Large intestine (tissue), 3 donors: ENCODE measurements at regions not wholly inside any gene's neighbourhood (a gene's known extent, or its start where the extent isn't known, plus 50 kb on each side); places are given as distances from the start of the nearest gene placed in this dataset.

Source experiments
- DNase-seq, 2 donors: peaks; one replicate each; pipeline versions ENCODE4 v3.0.0 to v3.0.0-alpha.2; 2013
- H3K27ac ChIP-seq: one replicate; pipeline ENCODE4 v1.5.1; 2013; ENCODE audit warnings: low read length
- H3K27me3 ChIP-seq: 2 replicates; pipeline ENCODE4 v1.6.1; 2013; ENCODE audit warnings: low read length; ENCODE audit not compliant: control insufficient read depth, insufficient read depth
- H3K36me3 ChIP-seq: 2 replicates; pipeline ENCODE4 v1.6.1; 2013; ENCODE audit warnings: low read length; ENCODE audit not compliant: control insufficient read depth, insufficient read depth
- H3K4me1 ChIP-seq: one replicate; pipeline ENCODE4 v1.6.1; 2013; ENCODE audit warnings: low read length; ENCODE audit not compliant: control insufficient read depth, insufficient read depth
- H3K4me3 ChIP-seq: one replicate; pipeline ENCODE4 v1.5.1; 2013; ENCODE audit warnings: low read length
- H3K9me3 ChIP-seq: one replicate; pipeline ENCODE4 v1.6.1; 2013; ENCODE audit warnings: mild to moderate bottlenecking, low read depth, low read length, moderate library complexity; ENCODE audit not compliant: control insufficient read depth
- WGBS: methylation state at CpG from one replicate; pipeline ENCODE4 v1.1.5; 2013; ENCODE audit warnings: low lambda C conversion rate; ENCODE audit not compliant: insufficient coverage; 5-methylcytosine and 5-hydroxymethylcytosine counted together

- no peaks in the 10 kb centered on the region for H3K36me3 ChIP-seq
- no peak overlapping the region for H3K27ac ChIP-seq
- no peaks in the 10 kb centered on the region for H3K27me3 ChIP-seq
- H3K4me1 ChIP-seq = peaks cover 8% of the 10 kb centered on the region
- H3K9me3 ChIP-seq = no peaks in the 10 kb centered on the region
- DNase-seq = no peak
- no peak overlapping the region for H3K4me3 ChIP-seq
Measured at GRCh38 chr14:54170301-54170700, 213.7 kb upstream of the BMP4 start.

- WGBS = no CpG with 5 or more reads among the region's 3 CpGs
- no peaks in the 10 kb centered on the region for H3K36me3 ChIP-seq
Measured at GRCh38 chr14:54172114-54172513, 215.5 kb upstream of the BMP4 start.

GRCh38 chr14:54172562-54172961, 215.9 kb upstream of the BMP4 start:
- H3K4me1 ChIP-seq = peaks cover 22% of the 10 kb centered on the region
- no peak for DNase-seq
- H3K36me3 ChIP-seq = no peaks in the 10 kb centered on the region
- 100% methylated on average over 1 of the region's 3 CpGs for WGBS
- no peaks in the 10 kb centered on the region for H3K9me3 ChIP-seq
- H3K27me3 ChIP-seq = no peaks in the 10 kb centered on the region
- no peak overlapping the region for H3K4me3 ChIP-seq
- no peak overlapping the region for H3K27ac ChIP-seq

More at GRCh38 chr14:54172114-54172513, 215.5 kb upstream of the BMP4 start:
- Histone ChIP-seq H3K27ac (no peak overlapping the region), H3K27me3 (no peaks in the 10 kb centered on the region), H3K9me3 (no peaks in the 10 kb centered on the region), H3K4me3 (no peak overlapping the region), H3K4me1 (peaks cover 18% of the 10 kb centered on the region)
- no peak for DNase-seq

GRCh38 chr14:54173802-54174201, 217.2 kb upstream of the BMP4 start:
- no peaks in the 10 kb centered on the region for H3K27me3 ChIP-seq
- peaks cover 35% of the 10 kb centered on the region for H3K4me1 ChIP-seq
- H3K27ac ChIP-seq = no peak overlapping the region
- DNase-seq = no peak
- WGBS = 78% methylated on average over 1 of the region's 2 CpGs
- H3K9me3 ChIP-seq = no peaks in the 10 kb centered on the region
- H3K4me3 ChIP-seq = no peak overlapping the region
- no peaks in the 10 kb centered on the region for H3K36me3 ChIP-seq

- Histone ChIP-seq H3K27me3 (no peaks in the 10 kb centered on the region), H3K4me1 (peaks cover 38% of the 10 kb centered on the region), H3K36me3 (no peaks in the 10 kb centered on the region), H3K9me3 (no peaks in the 10 kb centered on the region), H3K27ac (no peak overlapping the region), H3K4me3 (no peak overlapping the region)
- DNase-seq = peak in 1 of 2 donors; percentile 12
- no CpG with 5 or more reads among the region's 1 CpG for WGBS
Measured at GRCh38 chr14:54174457-54174856, 217.8 kb upstream of the BMP4 start.

- H3K9me3 ChIP-seq = no peaks in the 10 kb centered on the region
- H3K4me3 ChIP-seq = no peak overlapping the region
- 29% methylated on average over 1 of the region's 4 CpGs for WGBS
- H3K27ac ChIP-seq = no peak overlapping the region
- no peaks in the 10 kb centered on the region for H3K36me3 ChIP-seq
- H3K27me3 ChIP-seq = no peaks in the 10 kb centered on the region
- peak; percentile 66 to 74 for DNase-seq
- H3K4me1 ChIP-seq = peaks cover 38% of the 10 kb centered on the region
Measured at GRCh38 chr14:54175298-54175942, 218.8 kb upstream of the BMP4 start.

GRCh38 chr14:54177019-54177418, 219.8 kb upstream of the CDKN3 start:
- H3K4me3 ChIP-seq = no peak overlapping the region
- H3K27me3 ChIP-seq = no peaks in the 10 kb centered on the region
- H3K27ac ChIP-seq = no peak overlapping the region
- 66% methylated on average over 2 of the region's 3 CpGs for WGBS
- H3K36me3 ChIP-seq = no peaks in the 10 kb centered on the region
- peaks cover 38% of the 10 kb centered on the region for H3K4me1 ChIP-seq
- no peaks in the 10 kb centered on the region for H3K9me3 ChIP-seq
- no peak for DNase-seq

- Histone ChIP-seq H3K4me1 (peaks cover 38% of the 10 kb centered on the region), H3K9me3 (no peaks in the 10 kb centered on the region), H3K27ac (peak overlapping the region; percentile 62), H3K27me3 (no peaks in the 10 kb centered on the region), H3K4me3 (no peak overlapping the region), H3K36me3 (no peaks in the 10 kb centered on the region)
- 0% methylated on average over 1 of the region's 9 CpGs for WGBS
- DNase-seq = peak; percentile 54 to 84
Measured at GRCh38 chr14:54177641-54178621, 218.9 kb upstream of the CDKN3 start.

- no peaks in the 10 kb centered on the region for H3K27me3 ChIP-seq
- DNase-seq = no peak
- no CpG with 5 or more reads among the region's 2 CpGs for WGBS
- H3K4me3 ChIP-seq = no peak overlapping the region
- H3K4me1 ChIP-seq = peaks cover 16% of the 10 kb centered on the region
- no peaks in the 10 kb centered on the region for H3K9me3 ChIP-seq
- no peaks in the 10 kb centered on the region for H3K36me3 ChIP-seq
- H3K27ac ChIP-seq = no peak overlapping the region
Measured at GRCh38 chr14:54182419-54183045, 214.3 kb upstream of the CDKN3 start.
